ENCODE measurements at regions not wholly inside any gene's neighbourhood (a gene's known extent, or its start where the extent isn't known, plus 50 kb on each side); places are given as distances from the start of the nearest gene placed in this dataset.

GRCh38 chr12:19963972-19964371, 404.4 kb upstream of the PDE3A start:
- no peak for DNase-seq

GRCh38 chr12:19964549-19964948, 403.8 kb upstream of the PDE3A start:
- DNase-seq: no peak

- DNase-seq: no peak
Observed at GRCh38 chr12:19965196-19966038, 402.9 kb upstream of the PDE3A start.

- DNase-seq: no peak
Observed at GRCh38 chr12:19967001-19967400, 401.3 kb upstream of the PDE3A start.

- DNase-seq: no peak
Observed at GRCh38 chr12:19967431-19967830, 400.9 kb upstream of the PDE3A start.

- DNase-seq: no peak
Observed at GRCh38 chr12:19970116-19970515, 398.2 kb upstream of the PDE3A start.

GRCh38 chr12:19970821-19971220, 397.5 kb upstream of the PDE3A start:
- DNase-seq: no peak

- DNase-seq: no peak
Observed at GRCh38 chr12:19971361-19972280, 396.7 kb upstream of the PDE3A start.

- DNase-seq: no peak
Observed at GRCh38 chr12:19972325-19973288, 395.7 kb upstream of the PDE3A start.

- DNase-seq: no peak
Observed at GRCh38 chr12:19978193-19978592, 390.1 kb upstream of the PDE3A start.

- DNase-seq: no peak
Observed at GRCh38 chr12:19979584-19979983, 388.8 kb upstream of the PDE3A start.

GRCh38 chr12:19981944-19982343, 386.4 kb upstream of the PDE3A start:
- DNase-seq: no peak

GRCh38 chr12:19988001-19988400, 380.3 kb upstream of the PDE3A start:
- no peak for DNase-seq

GRCh38 chr12:19988459-19988873, 379.9 kb upstream of the PDE3A start:
- no peak for DNase-seq

GRCh38 chr12:19988948-19989347, 379.4 kb upstream of the PDE3A start:
- no peak for DNase-seq

- no peak for DNase-seq
Observed at GRCh38 chr12:19991146-19991545, 377.2 kb upstream of the PDE3A start.

GRCh38 chr12:19992311-19992710, 376.0 kb upstream of the PDE3A start:
- no peak for DNase-seq

- DNase-seq: no peak
Observed at GRCh38 chr12:19994968-19995367, 373.4 kb upstream of the PDE3A start.

- no peak for DNase-seq
Observed at GRCh38 chr12:19997656-19998400, 370.5 kb upstream of the PDE3A start.

GRCh38 chr12:19998411-19998810, 369.9 kb upstream of the PDE3A start:
- no peak for DNase-seq

GRCh38 chr12:19998961-19999804, 369.2 kb upstream of the PDE3A start:
- no peak for DNase-seq
